ENCODE measurements at regions not wholly inside any gene's neighbourhood (a gene's known extent, or its start where the extent isn't known, plus 50 kb on each side); places are given as distances from the start of the nearest gene placed in this dataset.
"Not testable (repeated sequence)": the region's sequence is repeated elsewhere in the genome, so short reads cannot be mapped to it uniquely, and the experiment has no call there.

DNA sequence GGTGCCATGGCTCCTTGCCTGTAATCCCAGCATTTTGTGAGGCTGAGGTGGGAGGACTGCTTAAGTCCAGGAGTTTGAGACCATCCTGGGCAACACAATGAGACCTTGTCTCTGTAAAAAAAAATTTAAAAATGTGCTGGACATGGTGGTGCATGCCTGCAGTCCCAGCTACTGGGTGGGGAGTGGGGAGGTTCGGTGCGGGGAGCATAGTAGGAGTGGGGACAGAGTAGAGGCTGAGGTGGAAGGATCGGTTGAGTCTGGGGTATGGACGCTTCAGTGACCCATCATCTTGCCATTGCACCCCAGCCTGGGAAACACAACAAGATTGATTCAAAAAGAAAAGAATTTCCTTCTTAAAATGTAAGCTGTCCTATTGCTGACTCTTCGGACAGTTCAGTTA is 1490.0 kb upstream of the GBE1 start:
- DNase-seq (ENCODE audit: low read depth, low spot score): no peak

DNA sequence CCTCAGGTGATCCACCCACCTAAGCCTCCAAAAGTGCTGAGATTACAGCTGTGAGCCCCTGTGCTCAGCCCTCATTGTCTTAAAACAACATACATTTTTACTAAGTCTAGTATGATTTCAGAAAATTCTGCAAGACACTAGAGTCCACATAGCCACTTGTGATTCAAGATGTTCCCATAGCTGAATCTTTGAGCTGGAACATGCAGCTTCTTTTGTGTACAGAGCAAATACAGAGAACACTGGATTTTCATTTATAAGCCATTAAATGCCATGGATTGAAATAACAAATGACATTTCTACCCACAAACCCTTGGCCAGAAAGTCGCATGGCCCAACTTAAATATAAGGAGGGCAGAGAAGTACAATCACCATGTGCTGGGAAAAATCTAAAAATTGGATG is 1489.2 kb upstream of the GBE1 start:
- DNase-seq (ENCODE audit: low read depth, low spot score): no peak

DNA sequence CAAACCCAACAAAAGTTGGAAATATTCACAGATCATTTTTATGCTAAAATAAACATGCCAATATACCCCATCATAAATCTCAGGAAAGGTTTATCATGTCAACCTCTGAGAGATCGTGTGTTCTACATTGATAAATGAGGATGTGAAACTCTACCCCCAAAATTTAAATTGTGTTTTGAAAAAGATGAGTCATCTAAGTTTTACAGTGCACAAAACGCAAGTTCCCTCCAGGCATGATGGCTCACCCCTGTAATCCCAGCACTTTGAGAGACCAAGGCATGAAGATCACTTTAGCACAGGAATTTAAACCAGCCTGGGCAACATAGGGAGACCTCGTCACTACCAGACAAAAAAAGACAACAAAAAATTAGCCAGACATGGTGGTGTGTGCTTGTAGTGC is 1487.0 kb upstream of the GBE1 start:
- DNase-seq (ENCODE audit: low read depth, low spot score): no peak

DNA sequence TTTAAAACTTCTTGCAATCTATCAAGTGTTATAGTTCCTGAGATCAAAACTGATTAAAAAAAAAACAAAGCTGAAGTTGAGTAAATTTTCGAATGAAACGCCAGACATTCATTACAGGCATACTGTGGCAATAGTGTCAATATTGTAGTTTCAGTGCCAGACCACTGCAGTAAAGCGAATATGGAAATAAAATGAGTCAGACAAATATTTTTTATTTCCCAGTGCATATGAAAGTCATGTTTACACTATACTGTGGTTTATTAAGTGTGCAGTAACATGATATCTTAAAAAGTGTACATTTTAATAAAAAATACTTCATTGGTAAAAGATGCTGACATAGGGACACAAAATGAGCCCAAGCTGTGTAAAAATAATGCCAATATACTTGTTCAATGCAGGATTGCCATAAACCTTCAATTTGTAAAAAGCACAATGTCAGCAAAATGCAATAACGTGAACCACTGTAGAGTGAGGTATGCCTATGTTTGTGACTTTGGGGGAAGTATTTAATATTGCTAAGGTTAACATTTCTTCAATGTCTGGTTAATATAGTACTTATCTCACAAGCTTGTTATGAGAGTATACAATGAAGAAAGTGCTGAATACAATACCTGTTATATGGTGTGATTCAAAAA is 1473.9 kb upstream of the GBE1 start:
- DNase-seq (ENCODE audit: low read depth, low spot score): no peak

DNA sequence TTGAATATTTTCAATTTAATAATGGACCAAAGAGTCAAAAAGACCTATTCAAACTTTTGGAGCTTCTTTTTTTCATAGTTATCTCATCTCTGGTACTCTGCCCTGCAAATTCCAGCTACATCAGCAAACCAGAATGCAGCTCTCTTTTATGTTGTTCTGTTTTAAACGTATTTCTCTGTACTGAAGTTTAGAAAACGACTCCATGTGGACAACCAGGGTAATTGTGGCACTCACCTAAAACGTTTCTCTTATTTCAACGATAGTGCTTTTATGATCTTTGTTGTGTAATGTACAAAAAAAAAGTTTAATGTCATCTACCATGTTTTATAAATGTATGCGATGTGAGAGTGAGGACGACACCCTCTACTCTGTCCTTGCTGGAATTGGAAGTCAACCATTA is 1472.3 kb upstream of the GBE1 start:
- DNase-seq (ENCODE audit: low read depth, low spot score): no peak

DNA sequence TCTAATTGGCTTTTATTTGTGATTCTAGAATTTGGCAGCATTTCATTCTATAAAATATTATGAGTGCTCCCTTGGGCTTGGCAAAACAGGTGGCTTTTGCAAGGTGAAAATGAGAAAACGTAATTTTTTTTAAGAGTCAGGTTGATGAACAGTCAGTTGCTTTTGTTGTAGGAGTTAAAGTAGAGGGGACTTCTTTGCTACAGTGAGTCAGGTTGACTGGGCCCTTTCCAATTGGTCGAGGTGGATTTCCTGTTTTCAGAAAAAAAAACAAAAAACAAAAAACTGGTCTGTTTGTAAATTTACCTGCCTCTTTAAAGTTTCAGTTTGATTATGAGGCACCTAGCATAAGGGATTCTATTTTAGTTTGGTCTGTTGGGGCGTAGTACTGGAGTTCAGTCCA is 1469.4 kb upstream of the GBE1 start:
- no peak for DNase-seq (ENCODE audit: low read depth, low spot score)

DNA sequence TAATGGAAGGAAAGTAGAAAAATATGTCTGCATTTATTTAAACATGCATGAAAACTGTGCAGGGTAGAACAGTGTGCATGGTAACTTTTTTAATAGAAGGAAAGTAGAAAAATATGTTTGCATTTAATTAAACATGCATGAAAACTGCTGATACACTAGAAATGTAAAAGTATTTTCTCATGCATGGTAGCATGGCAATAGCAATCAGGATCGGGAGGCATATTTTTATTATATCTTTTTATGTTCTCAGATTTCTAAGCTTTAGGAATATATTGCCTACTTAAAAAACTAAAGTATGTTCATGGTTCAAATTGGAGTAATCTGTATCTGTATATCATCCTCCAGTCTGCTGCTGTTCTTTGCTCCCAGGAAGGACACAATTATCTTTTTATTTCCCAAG is 1468.9 kb upstream of the GBE1 start:
- no peak for DNase-seq (ENCODE audit: low read depth, low spot score)

DNA sequence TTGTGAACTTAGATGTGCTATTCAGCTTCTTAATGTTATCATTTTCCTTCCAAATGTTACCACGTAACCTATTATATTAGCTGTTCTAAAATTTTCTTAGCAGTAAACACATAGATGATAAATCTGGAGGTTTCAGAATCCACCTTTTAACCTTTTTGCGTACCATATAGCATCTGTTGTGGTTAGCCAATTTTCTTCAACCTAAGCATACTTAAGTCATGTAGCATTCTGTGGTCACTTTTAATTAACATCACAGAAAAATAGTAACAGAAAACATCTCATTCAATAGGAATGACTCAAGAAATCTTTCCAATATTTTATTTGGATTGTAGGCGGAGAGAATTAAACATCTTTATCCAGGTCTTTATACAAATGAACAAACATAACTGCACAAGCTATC is 1465.3 kb upstream of the GBE1 start:
- no peak for DNase-seq (ENCODE audit: low read depth, low spot score)

DNA sequence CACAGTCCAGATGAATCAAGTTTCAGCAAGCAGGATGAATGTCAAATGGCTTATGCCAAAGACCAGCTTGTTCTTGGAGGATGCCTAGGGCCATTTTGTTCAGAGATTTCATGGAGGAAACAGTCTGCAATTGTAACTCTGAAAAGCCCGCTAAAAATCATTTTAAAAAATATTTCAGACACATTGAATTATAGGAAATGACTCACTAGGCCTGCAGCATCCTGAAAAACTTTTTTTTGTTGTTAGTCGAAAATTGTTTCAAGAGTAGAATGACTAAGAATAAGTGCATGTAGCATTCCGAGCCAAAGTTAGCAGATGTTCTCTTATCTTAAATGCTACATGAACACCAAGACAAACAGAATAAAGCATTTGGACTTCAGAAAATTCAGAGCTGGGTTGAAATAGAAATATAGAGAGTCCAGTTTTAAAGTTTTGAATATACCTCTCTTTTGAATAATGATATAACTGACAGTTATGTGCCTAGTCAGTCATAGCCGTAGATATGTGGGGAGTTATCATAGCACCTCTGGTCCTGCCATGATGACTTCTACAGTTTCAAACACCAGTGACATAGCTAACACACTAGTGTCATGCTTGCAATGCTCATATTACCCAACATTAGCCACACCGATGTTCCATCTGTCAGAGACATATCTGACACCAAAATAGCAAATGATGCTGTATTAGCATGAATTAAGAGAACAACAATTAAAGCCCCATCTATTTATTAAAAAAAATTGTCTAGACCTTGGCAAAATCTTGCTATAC is 1462.8 kb upstream of the GBE1 start:
- DNase-seq (ENCODE audit: low read depth, low spot score): no peak

DNA sequence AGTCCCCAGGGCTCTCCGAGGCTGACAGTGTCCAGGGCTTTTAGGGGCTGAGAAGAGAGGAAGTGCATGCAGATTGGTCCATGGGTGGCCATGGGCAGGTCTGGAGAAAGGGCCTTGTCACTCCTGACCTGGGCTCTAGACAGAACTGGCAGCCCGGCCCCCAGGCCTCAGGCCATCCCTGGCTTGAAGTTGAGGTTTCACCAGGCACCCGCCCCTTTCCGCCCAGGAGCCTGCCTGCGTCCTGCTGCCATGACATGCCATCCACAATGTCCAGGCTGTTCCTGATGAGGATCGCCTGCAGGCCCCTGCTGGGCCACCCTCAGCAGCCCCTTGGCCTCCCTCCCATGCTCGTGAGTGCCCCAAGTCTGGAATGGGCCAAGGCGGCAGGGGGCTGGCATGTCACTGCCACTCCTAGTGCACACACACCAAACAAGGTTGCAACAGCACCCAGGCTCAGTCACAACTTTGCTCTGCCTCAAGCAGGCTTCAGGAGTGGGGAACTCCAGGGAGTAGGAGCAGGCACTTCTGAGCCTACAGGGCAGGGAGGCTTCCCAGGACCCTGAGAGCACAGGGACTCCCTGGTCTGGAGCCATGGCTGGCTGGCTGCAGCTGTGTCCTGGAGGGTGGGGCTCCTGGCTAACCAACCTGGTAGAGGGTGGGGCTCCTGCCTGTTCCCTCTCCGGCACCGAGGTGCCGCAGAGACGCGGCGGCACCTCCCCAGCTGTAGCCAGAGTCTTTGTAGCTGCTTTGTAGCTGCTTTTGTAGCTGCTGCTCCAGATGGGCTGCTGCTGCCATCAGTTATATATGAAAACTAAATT is 1457.1 kb upstream of the GBE1 start:
- no peak for DNase-seq (ENCODE audit: low read depth, low spot score)

DNA sequence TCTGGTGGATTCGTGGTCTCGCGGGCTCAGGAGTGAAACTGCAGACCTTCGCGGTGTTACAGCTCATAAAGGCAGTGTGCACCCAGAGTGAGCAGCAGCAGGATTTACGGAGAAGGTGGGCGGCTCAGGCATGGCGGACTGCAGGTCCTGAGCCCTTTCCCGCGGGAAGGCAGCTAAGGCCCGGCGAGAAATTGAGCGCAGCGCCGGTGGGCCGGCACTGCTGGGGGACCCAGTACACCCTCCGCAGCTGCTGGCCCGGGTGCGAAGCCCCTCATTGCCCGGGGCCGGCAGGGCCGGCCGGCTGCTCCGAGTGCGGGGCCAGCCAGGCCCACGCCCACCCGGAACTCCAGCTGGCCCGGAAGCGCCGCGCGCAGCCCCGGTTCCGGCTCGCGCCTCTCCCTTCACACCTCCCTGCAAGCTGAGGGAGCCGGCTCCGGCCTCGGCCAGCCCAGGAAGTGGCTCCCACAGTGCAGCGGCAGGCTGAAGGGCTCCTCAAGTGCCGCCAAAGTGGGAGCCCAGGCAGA is 1456.2 kb upstream of the GBE1 start:
- not testable (repeated sequence) for DNase-seq (ENCODE audit: low read depth, low spot score)

DNA sequence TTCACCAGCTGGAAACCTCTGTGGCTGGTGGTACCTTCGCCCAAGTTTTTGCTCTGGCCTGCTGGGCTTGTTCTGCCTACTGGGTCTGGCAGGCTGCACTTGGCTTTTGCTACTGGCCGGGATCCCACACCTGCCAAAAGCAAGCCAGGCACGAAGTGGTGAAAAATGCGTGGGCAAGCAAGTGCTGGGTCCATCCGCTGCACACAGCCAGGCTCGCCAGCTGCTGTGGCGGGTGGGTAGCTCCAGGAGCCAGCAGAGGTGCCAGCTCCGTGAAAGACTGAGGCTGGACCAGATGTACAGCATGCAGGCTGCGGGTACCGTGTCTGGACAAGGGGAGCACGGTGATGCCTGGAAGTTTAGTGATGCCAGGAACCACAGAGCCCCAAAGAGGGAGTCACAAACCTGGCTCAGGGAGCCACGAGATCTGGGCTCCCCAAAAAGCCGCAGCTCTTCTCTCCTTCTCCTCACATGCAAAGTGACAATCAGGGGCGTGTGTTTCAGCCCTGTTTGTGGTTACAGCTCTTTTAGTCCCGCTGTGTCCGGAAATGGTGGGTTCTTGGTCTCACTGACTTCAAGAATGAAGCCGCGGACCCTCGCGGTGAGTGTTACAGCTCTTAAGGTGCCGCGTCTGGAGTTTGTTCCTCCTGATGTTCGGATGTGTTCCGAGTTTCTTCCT is 1455.6 kb upstream of the GBE1 start:
- no peak for DNase-seq (ENCODE audit: low read depth, low spot score)

DNA sequence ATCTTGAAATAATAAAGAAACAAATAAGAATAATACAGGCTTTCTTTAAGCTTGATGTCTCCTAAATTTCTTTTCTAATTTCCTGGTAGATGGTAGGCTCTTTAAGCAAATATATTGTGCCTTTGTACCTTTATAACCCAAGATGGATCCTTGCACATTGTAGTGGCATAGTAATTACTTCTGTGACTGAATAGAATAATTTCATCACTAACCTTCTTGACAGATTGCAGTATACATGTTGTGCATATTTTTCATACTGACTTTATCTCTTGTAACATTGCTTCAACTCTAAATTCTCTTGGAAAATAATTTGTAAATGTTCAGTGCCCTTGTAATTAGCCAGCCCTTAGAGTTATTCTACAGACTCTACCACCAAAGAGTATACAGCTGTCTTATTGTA is 1433.8 kb upstream of the GBE1 start:
- DNase-seq (ENCODE audit: low read depth, low spot score): no peak

DNA sequence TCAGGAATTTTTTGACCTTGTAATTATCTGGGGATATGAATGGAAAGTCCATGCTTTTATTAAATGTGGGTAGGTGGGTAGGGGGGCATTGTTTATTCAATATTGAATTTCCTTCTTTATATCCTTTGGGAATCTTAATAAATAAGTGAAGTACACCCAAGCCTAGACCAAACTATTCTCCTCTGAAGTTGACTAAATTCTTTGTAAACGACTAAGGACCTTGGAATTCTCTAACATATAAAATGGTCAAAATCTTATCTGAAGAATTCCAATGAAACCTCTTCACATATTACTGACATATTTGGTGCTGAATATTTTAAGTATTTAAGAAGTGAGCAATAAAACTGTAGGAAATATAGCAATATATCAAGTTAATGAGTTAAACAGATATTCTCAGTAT is 1432.1 kb upstream of the GBE1 start:
- no peak for DNase-seq (ENCODE audit: low read depth, low spot score)

DNA sequence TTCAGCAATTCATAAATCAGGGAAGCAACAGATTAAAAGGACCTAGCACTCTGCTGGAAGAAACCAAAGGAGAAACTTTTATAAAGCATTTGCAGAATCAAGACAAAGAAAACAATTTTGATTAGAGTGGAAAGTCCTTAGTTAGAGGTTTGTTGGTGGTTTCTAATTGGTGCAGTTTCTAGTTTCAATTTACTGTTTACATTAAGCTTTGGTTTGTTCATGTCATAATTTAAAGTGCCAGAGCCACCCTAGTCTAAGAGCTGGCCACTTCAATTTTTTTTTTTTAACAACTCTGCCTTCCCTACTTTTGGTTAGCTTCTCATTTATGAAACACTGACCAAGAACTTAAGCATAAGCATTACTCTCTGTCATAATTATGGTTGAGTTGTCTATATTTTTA is 1428.2 kb upstream of the GBE1 start:
- DNase-seq (ENCODE audit: low read depth, low spot score): no peak

DNA sequence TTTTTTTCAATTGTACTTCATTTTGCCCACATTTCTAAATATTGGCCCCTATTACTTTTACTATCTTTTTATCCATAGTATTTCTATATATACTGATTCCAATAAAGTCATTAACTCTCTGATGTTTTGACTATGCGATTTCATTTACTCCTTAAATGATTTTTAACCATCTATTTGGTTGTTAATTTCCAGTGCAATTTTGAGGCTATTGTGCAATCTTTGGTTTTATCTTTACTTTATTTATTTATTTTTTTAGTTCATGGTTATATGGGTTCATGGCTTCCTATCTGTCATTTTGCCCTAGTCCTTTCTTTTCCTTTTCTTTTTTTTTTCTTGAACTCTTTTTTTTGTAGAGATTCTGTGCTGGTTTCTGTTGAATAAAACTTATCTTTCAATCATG is 1408.0 kb upstream of the GBE1 start:
- no peak for DNase-seq (ENCODE audit: low read depth, low spot score)

DNA sequence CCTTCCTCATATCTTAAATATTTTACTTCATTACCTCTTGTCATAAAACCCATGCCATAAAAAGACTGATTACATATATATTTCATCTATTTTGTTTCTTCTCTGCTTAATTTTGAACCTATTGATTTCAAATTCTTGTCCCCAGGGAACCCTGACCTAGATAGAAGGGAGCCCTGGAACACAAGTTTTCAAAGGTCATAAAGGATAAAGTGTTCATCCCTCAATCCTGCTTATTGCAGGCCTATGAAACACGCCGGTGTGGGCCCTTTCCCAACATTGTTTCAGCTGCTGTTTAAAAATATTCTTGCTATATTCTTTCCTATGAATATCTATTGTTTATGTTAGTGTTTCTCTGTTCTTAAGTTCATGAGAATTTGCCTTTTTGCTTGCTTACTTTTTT is 1389.5 kb upstream of the GBE1 start:
- no peak for DNase-seq (ENCODE audit: low read depth, low spot score)

DNA sequence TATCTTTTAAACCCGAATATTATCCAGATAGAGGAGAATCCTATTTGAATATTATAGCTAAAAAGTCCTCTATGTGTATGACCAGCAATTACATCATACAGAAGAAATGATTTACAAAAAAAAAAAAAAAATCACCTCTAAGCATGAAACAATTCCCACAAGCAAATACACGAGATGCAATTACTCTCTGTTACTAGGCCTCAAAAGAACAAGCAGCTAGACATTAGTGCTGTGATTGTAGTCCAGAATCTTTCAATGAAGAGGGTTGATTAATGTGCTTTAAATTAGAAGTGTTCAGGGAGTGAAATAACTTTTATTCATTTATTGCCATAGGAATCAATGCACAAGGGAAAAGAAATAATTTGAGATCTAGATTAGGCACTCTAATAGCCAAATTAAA is 1379.5 kb upstream of the GBE1 start:
- DNase-seq (ENCODE audit: low read depth, low spot score): no peak

DNA sequence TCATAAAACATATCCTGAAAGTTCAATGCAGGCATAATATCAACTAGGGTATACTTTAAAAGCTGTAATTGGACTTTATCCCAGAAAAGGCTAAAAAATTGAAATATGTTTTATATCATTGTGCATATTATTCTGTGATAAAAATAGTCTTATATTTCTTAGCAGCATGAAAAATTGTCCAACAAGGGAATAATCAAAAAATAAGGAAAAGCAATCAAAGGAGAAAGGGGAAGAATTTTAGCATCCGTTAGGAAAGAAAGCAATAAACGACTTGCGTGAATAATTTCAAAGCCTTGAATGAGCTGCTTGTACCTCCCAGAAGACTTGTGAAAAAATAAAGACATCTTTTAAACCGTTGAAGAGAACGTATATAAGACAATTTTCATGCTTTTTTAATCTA is 1369.8 kb upstream of the GBE1 start:
- DNase-seq (ENCODE audit: low read depth, low spot score): no peak

DNA sequence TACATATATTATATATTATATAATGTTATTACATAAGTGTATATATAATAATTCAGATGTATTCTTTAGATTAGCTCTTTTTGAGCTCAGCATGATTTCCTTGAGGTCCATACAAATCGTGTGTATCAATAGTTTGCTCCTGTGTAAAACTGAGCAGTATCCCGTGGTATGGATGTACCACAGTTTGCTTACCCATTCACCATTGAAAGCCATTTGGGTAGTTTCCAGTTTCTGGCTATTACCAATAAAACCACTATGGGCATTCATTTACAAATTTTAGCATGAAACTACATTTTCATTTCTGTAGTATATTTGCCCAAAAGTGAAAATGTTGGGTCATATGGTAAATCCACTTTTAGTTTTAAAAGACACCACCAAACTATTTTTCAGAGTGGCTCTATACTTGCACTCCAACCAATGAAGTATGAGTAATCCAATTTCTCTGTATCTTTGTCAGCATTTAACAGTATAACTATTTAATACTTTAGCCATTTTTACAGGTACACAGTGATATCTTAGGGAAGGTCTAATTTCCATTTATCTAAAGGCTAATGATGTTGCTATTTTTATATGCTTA is 1361.4 kb upstream of the GBE1 start:
- DNase-seq (ENCODE audit: low read depth, low spot score): no peak

DNA sequence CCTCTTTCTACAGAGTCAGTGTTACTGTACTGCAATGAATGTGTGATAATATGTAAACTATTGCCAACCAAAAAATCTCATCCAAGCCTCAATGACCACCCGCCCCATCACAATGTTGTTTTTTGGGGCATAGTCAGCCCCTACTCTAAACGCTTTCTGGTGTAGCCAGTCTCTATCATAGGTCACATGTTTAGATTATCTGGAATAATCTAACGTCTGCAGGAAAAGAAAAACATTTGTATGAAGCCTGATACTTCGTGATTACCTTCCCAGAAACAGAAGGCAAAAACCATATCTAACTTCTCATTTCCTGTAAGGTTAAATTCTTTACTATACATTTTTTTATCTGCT is 1331.8 kb upstream of the GBE1 start:
- DNase-seq (ENCODE audit: low read depth, low spot score): no peak

Data from smooth muscle cell of the brain vasculature (primary cell).